ENCODE measurements at regions not wholly inside any gene's neighbourhood (a gene's known extent, or its start where the extent isn't known, plus 50 kb on each side); places are given as distances from the start of the nearest gene placed in this dataset.
"Not testable (repeated sequence)": the region's sequence is repeated elsewhere in the genome, so short reads cannot be mapped to it uniquely, and the experiment has no call there.

DNA sequence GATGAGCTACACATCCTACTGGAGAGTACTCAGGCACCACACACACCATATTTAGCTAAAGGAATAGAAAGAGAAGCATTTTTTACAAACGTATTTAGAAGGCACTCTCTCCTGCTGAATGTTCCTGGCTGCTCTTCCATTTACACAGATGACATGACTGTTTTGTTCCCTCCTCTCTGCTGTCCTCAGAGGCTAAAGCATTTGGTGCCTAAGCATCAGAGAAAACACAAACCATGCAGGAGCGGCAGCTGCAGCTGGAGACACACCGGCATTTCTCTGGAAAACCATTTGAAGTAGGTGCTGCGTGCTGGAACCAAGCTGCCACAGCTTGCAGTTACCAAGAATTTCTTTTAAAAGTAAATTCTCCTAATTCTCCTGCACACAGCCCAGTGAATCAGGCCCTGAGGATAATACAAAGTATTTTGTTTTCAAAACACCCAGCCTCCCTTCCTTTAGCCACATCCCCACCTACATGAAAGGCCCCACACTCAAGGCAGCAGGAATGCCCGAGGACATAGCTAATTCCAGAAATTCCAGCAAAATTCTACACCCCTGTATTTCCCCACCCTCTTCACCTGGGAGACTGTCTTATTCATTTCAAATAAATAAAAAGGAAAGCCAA is 488.9 kb upstream of the SOX11 start:
- Histone ChIP-seq H3K36me3 (ENCODE audit: control insufficient read depth, insufficient read depth, low read length) (no peaks in the 10 kb centered on the region), H3K9me3 (ENCODE audit: control insufficient read depth, insufficient read depth, low read length) (no peaks in the 10 kb centered on the region), H3K4me3 (ENCODE audit: low read depth, low read length) (no peak overlapping the region), H3K4me1 (ENCODE audit: control insufficient read depth, insufficient read depth, low read length) (no peaks in the 10 kb centered on the region), H3K27me3 (ENCODE audit: control insufficient read depth, insufficient read depth, low read length) (no peaks in the 10 kb centered on the region), H3K27ac (ENCODE audit: low read depth, low read length) (no peak overlapping the region)
- peak in 2 of 6 donors; percentile 10 to 24 for DNase-seq (ENCODE audit: low read depth in 4 of 6, low spot score in 6 of 6)
- WGBS (ENCODE audit: insufficient coverage) = 42% methylated on average over 4 of the region's 5 CpGs

DNA sequence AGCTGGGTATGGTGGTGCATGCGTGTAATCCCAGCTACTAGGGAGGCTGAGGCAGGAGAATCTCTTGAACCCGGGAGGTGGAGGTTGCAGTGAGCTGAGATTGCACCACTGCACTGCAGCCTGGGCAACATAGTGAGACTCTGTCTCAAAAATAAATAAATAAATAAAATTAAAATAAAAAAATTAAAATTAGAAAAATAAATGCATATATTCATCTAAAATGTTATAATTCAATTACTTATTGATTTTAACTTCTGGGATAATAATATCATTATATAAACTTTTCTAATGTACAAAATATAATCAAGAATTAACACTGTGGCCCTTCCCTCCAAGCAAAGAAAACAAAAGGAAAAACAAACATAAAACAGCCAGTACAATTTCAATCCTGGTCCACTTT is 485.4 kb upstream of the SOX11 start:
- H3K27me3 ChIP-seq (ENCODE audit: control insufficient read depth, insufficient read depth, low read length); H3K4me3 ChIP-seq (ENCODE audit: low read depth, low read length); H3K4me1 ChIP-seq (ENCODE audit: control insufficient read depth, insufficient read depth, low read length); H3K27ac ChIP-seq (ENCODE audit: low read depth, low read length); DNase-seq (ENCODE audit: low read depth in 4 of 6, low spot score in 6 of 6); H3K36me3 ChIP-seq (ENCODE audit: control insufficient read depth, insufficient read depth, low read length); H3K9me3 ChIP-seq (ENCODE audit: control insufficient read depth, insufficient read depth, low read length): not testable (repeated sequence)
- no CpG with 5 or more reads among the region's 2 CpGs for WGBS (ENCODE audit: insufficient coverage)

DNA sequence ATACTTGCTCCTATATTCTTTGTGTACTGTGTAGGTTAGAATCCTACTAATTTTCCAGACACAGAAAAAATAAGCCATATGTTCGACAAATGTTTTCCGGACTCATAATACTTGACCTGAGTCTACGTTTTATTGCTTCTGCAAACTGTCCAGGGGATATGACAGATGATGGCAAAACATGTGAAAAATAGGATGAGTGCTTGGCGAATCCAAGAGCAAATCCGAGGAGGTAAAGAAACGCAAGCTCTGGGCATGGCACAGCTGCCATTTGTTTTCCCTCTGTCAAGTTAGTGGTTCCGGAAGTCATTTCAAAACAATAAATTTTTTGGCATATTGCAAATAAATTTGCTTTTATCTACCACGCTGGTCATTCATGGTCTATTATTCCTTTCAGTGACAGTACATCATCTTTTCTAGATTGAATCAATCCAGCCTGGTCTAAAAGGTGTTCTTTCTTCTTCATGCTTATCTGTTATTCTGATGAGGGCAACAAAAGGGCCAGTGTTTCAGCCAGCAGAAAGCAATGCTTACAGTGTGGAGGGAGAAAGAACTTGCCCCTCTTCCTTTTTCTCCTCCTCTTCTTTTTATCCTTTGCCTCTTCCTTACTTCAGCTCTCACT is 476.1 kb upstream of the SOX11 start:
- no peak for DNase-seq (ENCODE audit: low read depth in 4 of 6, low spot score in 6 of 6)
- no peak overlapping the region for H3K4me3 ChIP-seq (ENCODE audit: low read depth, low read length)
- no peaks in the 10 kb centered on the region for H3K4me1 ChIP-seq (ENCODE audit: control insufficient read depth, insufficient read depth, low read length)
- H3K9me3 ChIP-seq (ENCODE audit: control insufficient read depth, insufficient read depth, low read length) = no peaks in the 10 kb centered on the region
- H3K36me3 ChIP-seq (ENCODE audit: control insufficient read depth, insufficient read depth, low read length) = no peaks in the 10 kb centered on the region
- H3K27me3 ChIP-seq (ENCODE audit: control insufficient read depth, insufficient read depth, low read length) = no peaks in the 10 kb centered on the region
- no peak overlapping the region for H3K27ac ChIP-seq (ENCODE audit: low read depth, low read length)
- 75% methylated on average over 7 of the region's 8 CpGs for WGBS (ENCODE audit: insufficient coverage)

DNA sequence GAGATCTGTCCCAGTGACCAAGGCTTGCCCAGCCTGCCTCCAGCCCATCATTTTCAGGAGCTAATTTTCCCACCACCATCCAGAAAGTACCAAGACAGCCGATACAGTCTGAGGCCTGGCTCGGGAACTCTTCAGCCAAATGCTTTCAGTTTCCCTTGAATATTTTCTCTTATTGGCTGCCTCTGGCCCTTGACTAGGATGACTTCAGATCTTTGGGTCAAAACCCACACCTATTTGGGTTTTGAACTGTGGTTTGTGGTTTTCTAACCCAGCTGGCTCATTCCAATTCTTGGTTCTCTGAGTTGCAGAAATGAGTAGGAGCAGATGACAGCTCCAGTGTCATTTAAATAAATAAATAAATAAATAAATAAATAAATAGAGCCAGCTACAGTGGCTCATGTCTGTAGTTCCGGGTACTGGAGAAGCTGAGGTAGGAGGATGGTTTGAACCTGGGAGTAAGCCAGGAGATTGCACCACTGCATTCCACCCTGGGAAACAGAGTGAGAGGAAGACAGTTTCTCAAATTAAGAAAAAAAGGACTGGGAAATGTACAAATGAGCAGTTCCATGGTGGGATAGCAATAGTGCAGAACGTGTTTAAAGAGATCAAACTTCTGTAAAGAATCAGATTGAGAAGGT is 465.0 kb upstream of the SOX11 start:
- H3K27ac ChIP-seq (ENCODE audit: low read depth, low read length) = no peak overlapping the region
- no peaks in the 10 kb centered on the region for H3K36me3 ChIP-seq (ENCODE audit: control insufficient read depth, insufficient read depth, low read length)
- H3K4me1 ChIP-seq (ENCODE audit: control insufficient read depth, insufficient read depth, low read length) = no peaks in the 10 kb centered on the region
- 89% methylated on average over 3 of the region's 4 CpGs for WGBS (ENCODE audit: insufficient coverage)
- no peak for DNase-seq (ENCODE audit: low read depth in 4 of 6, low spot score in 6 of 6)
- H3K9me3 ChIP-seq (ENCODE audit: control insufficient read depth, insufficient read depth, low read length) = no peaks in the 10 kb centered on the region
- H3K4me3 ChIP-seq (ENCODE audit: low read depth, low read length) = no peak overlapping the region
- no peaks in the 10 kb centered on the region for H3K27me3 ChIP-seq (ENCODE audit: control insufficient read depth, insufficient read depth, low read length)

DNA sequence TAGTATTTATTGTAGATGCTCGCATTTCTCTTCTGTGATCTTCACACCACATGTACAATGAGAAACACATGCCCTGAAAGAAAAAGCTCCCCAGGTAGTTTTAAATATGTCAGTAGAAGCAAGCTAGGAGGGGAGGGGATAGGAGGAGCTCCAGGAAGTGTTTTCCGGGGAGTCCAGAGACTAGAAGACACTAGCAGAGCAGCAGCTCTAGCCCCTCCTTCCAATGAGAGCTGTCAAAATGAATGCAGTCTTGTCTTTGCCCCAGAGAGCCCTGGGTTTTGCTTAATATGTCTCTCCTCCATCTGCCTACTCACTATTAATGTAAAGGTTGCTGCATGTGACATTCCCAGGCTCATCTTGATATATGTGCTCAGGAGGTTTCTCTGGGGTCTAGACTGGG is 462.6 kb upstream of the SOX11 start:
- WGBS (ENCODE audit: insufficient coverage) = no CpG with 5 or more reads among the region's 2 CpGs
- no peaks in the 10 kb centered on the region for H3K27me3 ChIP-seq (ENCODE audit: control insufficient read depth, insufficient read depth, low read length)
- H3K27ac ChIP-seq (ENCODE audit: low read depth, low read length) = no peak overlapping the region
- no peak overlapping the region for H3K4me3 ChIP-seq (ENCODE audit: low read depth, low read length)
- H3K4me1 ChIP-seq (ENCODE audit: control insufficient read depth, insufficient read depth, low read length) = no peaks in the 10 kb centered on the region
- peaks cover 2% of the 10 kb centered on the region for H3K9me3 ChIP-seq (ENCODE audit: control insufficient read depth, insufficient read depth, low read length)
- DNase-seq (ENCODE audit: low read depth in 4 of 6, low spot score in 6 of 6) = peak in 1 of 6 donors; percentile 59
- no peaks in the 10 kb centered on the region for H3K36me3 ChIP-seq (ENCODE audit: control insufficient read depth, insufficient read depth, low read length)

DNA sequence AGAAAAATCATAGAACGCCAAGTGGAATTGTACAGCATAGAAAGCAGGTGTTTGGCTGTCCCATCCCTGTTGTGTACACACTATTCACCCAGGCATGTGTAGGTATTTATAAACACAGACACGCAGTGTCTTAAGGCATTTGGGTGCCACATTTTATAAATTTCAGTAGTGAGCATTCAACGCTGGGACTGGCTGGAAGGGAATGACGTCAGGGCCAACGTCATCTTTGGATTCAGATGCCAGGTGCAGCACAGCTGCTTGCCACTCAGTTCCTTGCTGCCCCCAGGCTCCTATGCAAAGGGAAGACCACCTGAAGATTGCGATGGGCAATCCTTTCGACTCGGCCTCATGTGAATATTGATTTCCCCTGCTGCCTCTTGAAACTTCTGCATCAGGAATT is 461.7 kb upstream of the SOX11 start:
- Histone ChIP-seq H3K27ac (ENCODE audit: low read depth, low read length) (no peak overlapping the region), H3K36me3 (ENCODE audit: control insufficient read depth, insufficient read depth, low read length) (no peaks in the 10 kb centered on the region), H3K4me3 (ENCODE audit: low read depth, low read length) (no peak overlapping the region), H3K9me3 (ENCODE audit: control insufficient read depth, insufficient read depth, low read length) (peaks cover 2% of the 10 kb centered on the region), H3K27me3 (ENCODE audit: control insufficient read depth, insufficient read depth, low read length) (no peaks in the 10 kb centered on the region), H3K4me1 (ENCODE audit: control insufficient read depth, insufficient read depth, low read length) (no peaks in the 10 kb centered on the region)
- peak in 1 of 6 donors; percentile 14 for DNase-seq (ENCODE audit: low read depth in 4 of 6, low spot score in 6 of 6)
- WGBS (ENCODE audit: insufficient coverage) = 69% methylated on average over 8 of the region's 8 CpGs

DNA sequence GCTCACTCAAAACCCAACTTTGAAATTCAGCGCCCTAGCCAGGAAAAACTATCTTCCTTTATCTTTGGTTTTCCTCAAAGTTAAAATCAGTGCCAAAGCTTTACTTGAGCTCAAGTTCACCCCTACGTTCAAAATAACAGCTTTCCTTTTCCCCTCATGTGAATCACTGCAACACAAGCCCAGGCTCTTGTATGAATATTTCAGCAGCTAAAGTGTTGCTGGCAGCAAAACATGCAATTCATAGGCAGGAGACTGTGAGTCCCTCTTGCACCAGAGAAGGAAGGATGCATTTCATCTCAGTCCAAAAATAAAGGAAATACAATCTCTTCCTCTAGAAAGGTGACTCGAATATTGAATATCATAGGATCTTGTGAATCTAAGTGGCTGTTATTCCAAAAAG is 461.3 kb upstream of the SOX11 start:
- WGBS (ENCODE audit: insufficient coverage) = 50% methylated on average over 2 of the region's 3 CpGs
- H3K9me3 ChIP-seq (ENCODE audit: control insufficient read depth, insufficient read depth, low read length) = peaks cover 2% of the 10 kb centered on the region
- H3K36me3 ChIP-seq (ENCODE audit: control insufficient read depth, insufficient read depth, low read length) = no peaks in the 10 kb centered on the region
- no peak overlapping the region for H3K4me3 ChIP-seq (ENCODE audit: low read depth, low read length)
- H3K27me3 ChIP-seq (ENCODE audit: control insufficient read depth, insufficient read depth, low read length) = no peaks in the 10 kb centered on the region
- DNase-seq (ENCODE audit: low read depth in 4 of 6, low spot score in 6 of 6) = peak in 2 of 6 donors; percentile 56 to 88
- H3K4me1 ChIP-seq (ENCODE audit: control insufficient read depth, insufficient read depth, low read length) = no peaks in the 10 kb centered on the region
- H3K27ac ChIP-seq (ENCODE audit: low read depth, low read length) = no peak overlapping the region

DNA sequence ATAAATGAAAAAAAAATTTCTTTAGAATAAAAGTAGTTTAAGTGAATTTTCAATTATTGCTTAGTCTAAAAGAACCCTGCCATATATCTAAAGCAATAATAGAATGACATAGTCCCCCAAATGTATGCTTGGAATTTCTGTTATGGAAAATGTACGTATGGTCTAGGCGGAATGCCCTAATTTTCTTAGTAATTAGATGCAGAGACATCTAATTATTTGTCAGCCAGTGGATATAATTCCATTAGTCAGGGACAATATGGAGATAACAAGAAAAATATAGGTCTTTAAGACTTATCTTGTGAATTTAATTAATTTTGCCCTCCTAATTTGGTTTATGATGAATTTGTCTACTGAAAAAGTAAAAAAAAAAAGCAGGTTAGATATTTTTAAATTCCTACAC is 460.9 kb upstream of the SOX11 start:
- WGBS (ENCODE audit: insufficient coverage) = no CpG with 5 or more reads among the region's 2 CpGs
- Histone ChIP-seq H3K27me3 (ENCODE audit: control insufficient read depth, insufficient read depth, low read length) (no peaks in the 10 kb centered on the region), H3K27ac (ENCODE audit: low read depth, low read length) (no peak overlapping the region), H3K4me1 (ENCODE audit: control insufficient read depth, insufficient read depth, low read length) (no peaks in the 10 kb centered on the region), H3K4me3 (ENCODE audit: low read depth, low read length) (no peak overlapping the region), H3K9me3 (ENCODE audit: control insufficient read depth, insufficient read depth, low read length) (peaks cover 2% of the 10 kb centered on the region), H3K36me3 (ENCODE audit: control insufficient read depth, insufficient read depth, low read length) (no peaks in the 10 kb centered on the region)
- no peak for DNase-seq (ENCODE audit: low read depth in 4 of 6, low spot score in 6 of 6)

DNA sequence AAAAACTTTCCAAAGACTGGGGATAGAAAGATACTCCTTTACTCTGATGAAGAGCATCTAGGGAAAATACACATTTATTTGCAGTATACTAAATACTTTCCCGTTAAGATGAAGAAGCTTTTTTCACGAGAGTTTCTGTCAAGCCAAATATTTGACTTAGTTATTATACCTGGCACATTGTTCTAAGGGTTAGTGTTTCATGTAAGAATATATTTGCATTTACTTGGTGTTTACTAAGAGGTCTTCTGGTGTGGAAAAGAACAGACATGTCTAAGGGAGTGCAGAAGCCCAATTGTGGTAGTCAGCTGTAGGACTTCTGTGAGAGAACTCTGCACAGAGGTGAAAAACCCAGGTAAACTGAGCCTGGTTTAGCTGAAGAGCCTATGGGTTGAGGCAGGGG is 457.6 kb upstream of the SOX11 start:
- no CpG with 5 or more reads among the region's 2 CpGs for WGBS (ENCODE audit: insufficient coverage)
- DNase-seq (ENCODE audit: low read depth in 4 of 6, low spot score in 6 of 6) = no peak
- Histone ChIP-seq H3K9me3 (ENCODE audit: control insufficient read depth, insufficient read depth, low read length) (peaks cover 2% of the 10 kb centered on the region), H3K27me3 (ENCODE audit: control insufficient read depth, insufficient read depth, low read length) (no peaks in the 10 kb centered on the region), H3K4me3 (ENCODE audit: low read depth, low read length) (no peak overlapping the region), H3K36me3 (ENCODE audit: control insufficient read depth, insufficient read depth, low read length) (no peaks in the 10 kb centered on the region), H3K4me1 (ENCODE audit: control insufficient read depth, insufficient read depth, low read length) (no peaks in the 10 kb centered on the region), H3K27ac (ENCODE audit: low read depth, low read length) (no peak overlapping the region)

DNA sequence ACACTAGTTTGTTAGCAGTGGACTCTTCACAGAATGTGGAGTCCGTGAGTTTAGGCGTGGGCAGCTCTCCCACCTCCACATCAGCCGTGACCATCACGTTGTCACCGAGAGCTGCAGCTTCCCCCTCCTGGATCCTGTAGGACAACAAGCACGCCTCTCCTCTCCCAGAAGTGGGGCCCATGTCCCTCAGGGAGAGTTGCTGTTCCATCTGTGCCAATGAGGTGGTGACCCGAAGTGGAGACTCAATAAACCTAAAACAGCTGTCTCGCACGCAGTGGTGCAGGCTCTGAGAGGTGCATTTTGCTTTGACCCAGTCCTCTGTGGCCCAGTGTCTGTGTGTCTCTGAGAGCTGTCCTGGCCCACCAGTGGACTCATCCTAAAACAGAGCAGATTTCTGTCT is 456.5 kb upstream of the SOX11 start:
- DNase-seq (ENCODE audit: low read depth in 4 of 6, low spot score in 6 of 6) = no peak
- Histone ChIP-seq H3K27ac (ENCODE audit: low read depth, low read length) (no peak overlapping the region), H3K36me3 (ENCODE audit: control insufficient read depth, insufficient read depth, low read length) (no peaks in the 10 kb centered on the region), H3K9me3 (ENCODE audit: control insufficient read depth, insufficient read depth, low read length) (peaks cover 2% of the 10 kb centered on the region), H3K4me1 (ENCODE audit: control insufficient read depth, insufficient read depth, low read length) (no peaks in the 10 kb centered on the region), H3K27me3 (ENCODE audit: control insufficient read depth, insufficient read depth, low read length) (no peaks in the 10 kb centered on the region), H3K4me3 (ENCODE audit: low read depth, low read length) (no peak overlapping the region)
- 92% methylated on average over 6 of the region's 9 CpGs for WGBS (ENCODE audit: insufficient coverage)
